ENCODE measurements at regions not wholly inside any gene's neighbourhood (a gene's known extent, or its start where the extent isn't known, plus 50 kb on each side); places are given as distances from the start of the nearest gene placed in this dataset.

GRCh38 chrX:7314425-7314824 is 166.5 kb upstream of the PUDP start:
- TF ChIP-seq CTCF (IDR thresholded peaks at IDR 0.05; ENCODE audit: low read length) = no peak
- no peak for TF ChIP-seq EZH2 (IDR thresholded peaks at IDR 0.05; ENCODE audit: borderline replicate concordance, low read length)
